BLaER1 treated with 17β-estradiol and CSF1 and Interleukin-3, amounts not matched to agents 10 nM and 100 nM (cell line): ENCODE measurements at regions not wholly inside any gene's neighbourhood (a gene's known extent, or its start where the extent isn't known, plus 50 kb on each side); places are given as distances from the start of the nearest gene placed in this dataset.

Source experiments
- H3K27ac ChIP-seq, 11 experiments: shearing (Covaris generic); formaldehyde crosslinking; 2 replicates each; pipeline ENCODE4 v1.8.1; 2022
- H3K27me3 ChIP-seq, 11 experiments: shearing (Covaris generic); formaldehyde crosslinking; 2 replicates each; pipeline ENCODE4 v1.8.1; 2022
- H3K36me3 ChIP-seq, 11 experiments: shearing (Covaris generic); formaldehyde crosslinking; 2 replicates each; pipeline ENCODE4 v1.8.1; 2022
- H3K4me1 ChIP-seq, 10 experiments: shearing (Covaris generic); formaldehyde crosslinking; 2 replicates each; pipeline ENCODE4 v1.8.1; 2022
- H3K4me2 ChIP-seq, 11 experiments: shearing (Covaris generic); formaldehyde crosslinking; 2 replicates each; pipeline ENCODE4 v1.8.1; 2022
- H3K4me3 ChIP-seq, 10 experiments: shearing (Covaris generic); formaldehyde crosslinking; 2 replicates each; pipeline ENCODE4 v1.8.1; 2022
- H3K9ac ChIP-seq, 11 experiments: shearing (Covaris generic); formaldehyde crosslinking; 2 replicates each; pipeline ENCODE4 v1.8.1; 2022
- H3K9me3 ChIP-seq, 11 experiments: shearing (Covaris generic); formaldehyde crosslinking; replicated peaks in 1 of 11; 2 replicates each; pipeline ENCODE4 v1.8.1; 2022
- H4K20me1 ChIP-seq, 11 experiments: shearing (Covaris generic); formaldehyde crosslinking; 2 replicates each; pipeline ENCODE4 v1.8.1; 2022
- Cebpa-rat ChIP-seq, 11 experiments: shearing (Covaris generic); IDR thresholded peaks; 2 replicates each; pipeline ENCODE4 v1.8.1; 2022

DNA sequence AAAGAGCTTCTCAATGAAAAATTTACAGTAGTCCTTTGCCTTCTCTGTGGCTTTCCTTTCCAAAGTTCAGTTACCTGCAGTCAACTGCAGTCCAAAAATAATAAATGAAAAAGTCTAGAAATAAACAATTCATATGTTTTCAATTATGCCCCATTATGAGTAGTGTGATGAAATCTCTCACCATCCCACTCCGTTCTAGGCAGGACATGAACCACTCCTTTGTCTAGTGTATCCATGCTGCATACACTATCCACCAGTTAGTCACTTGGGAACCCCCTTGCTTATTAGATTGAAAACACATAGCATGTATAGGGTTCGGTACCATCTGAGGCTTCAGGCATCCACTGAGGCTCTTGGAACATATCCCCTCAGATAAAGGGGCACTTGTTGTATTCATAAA is 80.6 kb upstream of the EYA4 start:
- Histone ChIP-seq H3K36me3 (no peaks in the 10 kb centered on the region), H3K27me3 (no peaks in the 10 kb centered on the region), H3K27ac (no peak overlapping the region), H4K20me1 (no peaks in the 10 kb centered on the region), H3K4me3 (no peak overlapping the region), H3K9me3 (no peaks in the 10 kb centered on the region), H3K9ac (no peak overlapping the region), H3K4me1 (peaks cover 0 to 9% (median 0%) of the 10 kb centered on the region in 10 experiments; a peak in 1 of 20 replicates), H3K4me2 (no peak overlapping the region)
- TF ChIP-seq Cebpa-rat (IDR thresholded peaks at IDR 0.05): no peak

DNA sequence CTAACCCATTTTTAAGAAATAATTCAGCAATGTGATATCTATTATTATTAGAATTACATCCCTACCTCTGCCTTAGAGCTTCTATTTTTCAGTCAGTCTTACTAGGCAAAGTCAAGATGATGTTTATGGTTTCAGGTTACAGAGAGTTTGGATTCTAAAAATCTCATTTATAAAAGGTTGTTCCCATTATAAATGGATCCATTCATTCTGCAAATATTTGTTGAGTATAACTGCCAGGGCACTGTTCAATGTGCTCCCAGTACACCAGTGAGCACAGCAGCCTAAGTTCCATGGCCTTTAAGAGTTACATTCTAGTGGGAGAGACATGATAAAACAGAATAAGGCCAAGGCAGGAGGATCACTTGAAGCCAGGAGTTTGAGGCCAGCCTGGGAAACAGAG is 75.9 kb upstream of the EYA4 start:
- no peak for TF ChIP-seq Cebpa-rat (IDR thresholded peaks at IDR 0.05)
- Histone ChIP-seq H3K27me3 (no peaks in the 10 kb centered on the region), H3K4me3 (no peak overlapping the region), H3K4me1 (no peaks in the 10 kb centered on the region), H3K9ac (no peak overlapping the region), H3K27ac (no peak overlapping the region), H3K9me3 (no peaks in the 10 kb centered on the region), H3K36me3 (no peaks in the 10 kb centered on the region), H3K4me2 (no peak overlapping the region), H4K20me1 (no peaks in the 10 kb centered on the region)

DNA sequence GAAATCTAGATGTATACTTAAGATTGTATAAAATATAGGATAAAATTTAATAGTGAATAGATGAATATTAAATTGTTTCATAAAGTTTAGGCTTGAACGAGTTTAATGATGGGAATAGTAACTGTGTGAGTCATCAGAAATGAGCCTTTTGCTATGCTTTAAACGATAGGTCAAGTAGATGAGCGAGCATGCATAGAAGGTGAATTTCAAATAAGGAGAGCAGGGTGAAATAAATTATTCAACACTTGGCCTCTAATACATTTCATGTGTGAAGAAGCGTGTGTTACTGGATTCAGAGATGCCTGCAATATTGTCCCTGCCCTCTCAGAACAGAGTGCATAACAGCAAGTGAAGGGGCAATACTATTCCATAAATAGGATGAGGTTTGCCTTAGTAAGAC is 74.4 kb upstream of the EYA4 start:
- Histone ChIP-seq H3K36me3 (no peaks in the 10 kb centered on the region), H3K4me3 (no peak overlapping the region), H3K9me3 (peaks cover 0 to 4% (median under 1%) of the 10 kb centered on the region in 11 experiments; a peak in 16 of 22 replicates), H3K4me2 (no peak overlapping the region), H3K27me3 (no peaks in the 10 kb centered on the region), H4K20me1 (no peaks in the 10 kb centered on the region), H3K4me1 (no peaks in the 10 kb centered on the region), H3K27ac (no peak overlapping the region), H3K9ac (no peak overlapping the region)
- no peak for TF ChIP-seq Cebpa-rat (IDR thresholded peaks at IDR 0.05)

DNA sequence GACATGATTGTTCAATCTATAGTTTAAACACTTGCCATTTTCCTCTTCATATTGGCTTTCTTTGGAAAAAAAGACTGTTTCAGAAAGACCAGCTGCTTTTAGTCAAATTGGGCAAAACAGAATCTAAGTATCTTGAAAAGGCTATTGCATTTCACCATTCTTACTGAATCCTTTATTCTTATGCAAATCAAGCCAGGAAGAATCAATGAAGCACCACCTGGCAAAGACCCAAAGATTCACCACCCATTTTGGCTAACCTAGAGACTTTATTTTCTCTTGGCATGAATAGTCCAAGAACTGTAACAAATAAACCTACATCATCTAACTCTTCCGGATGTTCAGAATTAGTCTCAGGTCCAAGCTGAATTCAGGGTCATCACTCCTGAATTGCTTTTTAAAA is 71.3 kb upstream of the EYA4 start:
- no peak for TF ChIP-seq Cebpa-rat (IDR thresholded peaks at IDR 0.05)
- Histone ChIP-seq H4K20me1 (no peaks in the 10 kb centered on the region), H3K4me2 (no peak overlapping the region), H3K4me3 (no peak overlapping the region), H3K9me3 (peaks cover 18 to 27% (median 23%) of the 10 kb centered on the region in 11 experiments), H3K36me3 (peaks cover 0 to 3% (median 0%) of the 10 kb centered on the region in 11 experiments; a peak in 2 of 22 replicates), H3K9ac (no peak overlapping the region), H3K27me3 (no peaks in the 10 kb centered on the region), H3K27ac (no peak overlapping the region), H3K4me1 (no peaks in the 10 kb centered on the region)

GRCh38 chr6:133170602-133171001 is 70.6 kb upstream of the EYA4 start:
- Histone ChIP-seq H3K27me3 (no peaks in the 10 kb centered on the region), H4K20me1 (no peaks in the 10 kb centered on the region), H3K36me3 (peaks cover 0 to 3% (median 0%) of the 10 kb centered on the region in 11 experiments; a peak in 2 of 22 replicates), H3K9ac (no peak overlapping the region), H3K4me2 (no peak overlapping the region), H3K4me1 (no peaks in the 10 kb centered on the region), H3K4me3 (no peak overlapping the region), H3K9me3 (peaks cover 18 to 27% (median 23%) of the 10 kb centered on the region in 11 experiments), H3K27ac (no peak overlapping the region)
- TF ChIP-seq Cebpa-rat (IDR thresholded peaks at IDR 0.05): no peak

DNA sequence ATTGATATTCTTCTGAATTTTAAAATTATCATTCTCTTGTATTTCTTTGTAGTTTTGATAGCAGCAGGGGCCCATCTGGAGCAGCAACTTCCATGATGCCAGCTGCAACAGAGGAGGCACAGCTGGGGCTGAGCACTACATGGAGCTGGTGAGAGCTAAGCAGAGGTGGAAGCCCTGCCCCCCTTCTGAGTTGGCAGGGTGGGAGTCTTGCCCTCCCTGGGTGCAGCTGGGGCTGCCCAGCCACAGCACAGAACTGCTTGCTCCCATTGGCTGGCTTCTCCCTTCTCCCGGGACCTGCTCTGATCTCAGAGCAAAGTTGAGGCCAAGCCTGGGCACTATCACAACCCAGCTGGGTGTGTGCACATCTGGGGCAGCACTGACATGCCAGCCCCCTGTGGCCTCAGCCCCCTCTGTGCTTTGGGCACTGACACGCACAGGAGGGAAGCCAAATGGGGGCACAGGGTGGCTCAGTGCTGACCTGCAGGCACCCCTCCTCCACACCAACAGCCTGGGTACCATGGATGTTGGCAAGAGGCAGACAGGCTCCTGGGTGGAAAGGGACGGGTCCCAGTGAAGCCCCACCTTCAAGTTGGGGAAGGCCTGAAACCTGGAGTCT is 69.1 kb upstream of the EYA4 start:
- Histone ChIP-seq H3K27me3 (no peaks in the 10 kb centered on the region), H3K36me3 (peaks cover 0 to 3% (median 0%) of the 10 kb centered on the region in 11 experiments; a peak in 2 of 22 replicates), H3K4me2 (no peak overlapping the region), H3K9ac (no peak overlapping the region), H3K4me1 (no peaks in the 10 kb centered on the region), H4K20me1 (no peaks in the 10 kb centered on the region), H3K4me3 (0 out of 20 replicates have a peak overlapping the region, but pooled peaks of 1 of the 10 experiments have one; percentile 19), H3K27ac (no peak overlapping the region), H3K9me3 (peaks cover 18 to 27% (median 23%) of the 10 kb centered on the region in 11 experiments)
- no peak for TF ChIP-seq Cebpa-rat (IDR thresholded peaks at IDR 0.05)

GRCh38 chr6:133173276-133173675 is 67.9 kb upstream of the EYA4 start:
- TF ChIP-seq Cebpa-rat (IDR thresholded peaks at IDR 0.05): no peak
- no peak overlapping the region for H3K9ac ChIP-seq

DNA sequence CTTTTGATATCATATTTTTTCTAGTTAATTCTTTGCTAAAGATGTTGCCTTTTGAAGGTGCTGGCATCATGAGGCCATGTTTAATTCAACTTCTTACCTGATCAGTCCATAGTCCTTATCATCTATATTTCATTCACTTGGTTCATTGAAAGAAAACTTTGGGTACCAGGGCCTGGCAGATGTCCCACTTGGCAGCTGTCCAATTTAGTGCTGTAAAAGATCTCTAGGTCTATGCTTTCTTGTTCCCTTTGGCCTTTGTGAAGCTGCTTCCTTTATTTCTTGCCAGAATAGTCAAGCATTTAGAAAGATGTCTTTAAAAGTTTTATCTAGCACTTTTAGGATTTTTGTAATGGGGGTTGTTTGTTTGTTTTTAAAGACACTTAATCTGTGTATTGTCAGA is 61.7 kb upstream of the EYA4 start:
- Histone ChIP-seq H3K9me3 (peaks cover 13 to 22% (median 19%) of the 10 kb centered on the region in 11 experiments; a peak in 21 of 22 replicates), H3K36me3 (no peaks in the 10 kb centered on the region), H4K20me1 (no peaks in the 10 kb centered on the region), H3K4me2 (no peak overlapping the region), H3K4me1 (no peaks in the 10 kb centered on the region), H3K27ac (no peak overlapping the region), H3K4me3 (no peak overlapping the region), H3K27me3 (no peaks in the 10 kb centered on the region), H3K9ac (no peak overlapping the region)
- TF ChIP-seq Cebpa-rat (IDR thresholded peaks at IDR 0.05): no peak

More at GRCh38 chr6:133173276-133173675, 67.9 kb upstream of the EYA4 start:
- Histone ChIP-seq H3K4me1 (no peaks in the 10 kb centered on the region), H3K9me3 (peaks cover 23 to 33% (median 28%) of the 10 kb centered on the region in 11 experiments), H3K27ac (no peak overlapping the region), H3K27me3 (no peaks in the 10 kb centered on the region), H3K4me3 (no peak overlapping the region), H4K20me1 (no peaks in the 10 kb centered on the region), H3K36me3 (peaks cover 0 to 3% (median 0%) of the 10 kb centered on the region in 11 experiments; a peak in 2 of 22 replicates), H3K4me2 (no peak overlapping the region)

DNA sequence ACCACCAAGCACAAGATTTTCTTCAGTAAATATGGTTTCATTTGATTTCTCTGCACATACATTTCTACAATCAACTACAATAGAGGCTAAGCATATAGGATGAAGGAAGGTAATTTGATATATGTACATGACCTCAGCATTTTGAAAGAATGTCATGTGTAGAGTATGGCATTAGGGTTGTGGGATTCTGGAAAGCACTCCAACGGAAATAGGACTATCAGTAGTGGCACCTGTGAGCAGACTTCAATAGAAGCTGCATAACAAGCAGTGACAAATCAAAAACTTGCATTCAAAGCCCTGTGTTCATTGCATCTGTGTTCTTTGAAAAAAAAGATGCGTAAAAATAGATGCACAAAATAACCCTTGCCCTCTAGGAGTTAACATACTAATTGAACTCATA is 57.5 kb upstream of the EYA4 start:
- H3K4me3 ChIP-seq: no peak overlapping the region
- H3K27me3 ChIP-seq: no peaks in the 10 kb centered on the region
- no peak for TF ChIP-seq Cebpa-rat (IDR thresholded peaks at IDR 0.05)
- no peak overlapping the region for H3K4me2 ChIP-seq
- no peaks in the 10 kb centered on the region for H3K36me3 ChIP-seq
- H3K9me3 ChIP-seq: peaks cover 7 to 13% (median 9%) of the 10 kb centered on the region in 11 experiments; a peak in 21 of 22 replicates
- no peaks in the 10 kb centered on the region for H3K4me1 ChIP-seq
- no peak overlapping the region for H3K27ac ChIP-seq
- H3K9ac ChIP-seq: no peak overlapping the region
- no peaks in the 10 kb centered on the region for H4K20me1 ChIP-seq

GRCh38 chr6:133184798-133185372 is 56.3 kb upstream of the EYA4 start:
- Histone ChIP-seq H3K4me3 (no peak overlapping the region), H3K4me2 (no peak overlapping the region), H3K9me3 (0 out of 22 replicates have a peak, but pooled peaks cover 0 to under 1% (median 0%) of the 10 kb centered on the region in 11 experiments), H3K36me3 (no peaks in the 10 kb centered on the region), H4K20me1 (no peaks in the 10 kb centered on the region), H3K27me3 (no peaks in the 10 kb centered on the region), H3K4me1 (no peaks in the 10 kb centered on the region), H3K27ac (no peak overlapping the region), H3K9ac (no peak overlapping the region)
- TF ChIP-seq Cebpa-rat (IDR thresholded peaks at IDR 0.05): no peak
